ENCODE measurements at regions not wholly inside any gene's neighbourhood (a gene's known extent, or its start where the extent isn't known, plus 50 kb on each side); places are given as distances from the start of the nearest gene placed in this dataset.

GRCh38 chr6:121515630-121516265, 80.3 kb downstream of the GJA1 start:
- TF ChIP-seq, protein P1, sequence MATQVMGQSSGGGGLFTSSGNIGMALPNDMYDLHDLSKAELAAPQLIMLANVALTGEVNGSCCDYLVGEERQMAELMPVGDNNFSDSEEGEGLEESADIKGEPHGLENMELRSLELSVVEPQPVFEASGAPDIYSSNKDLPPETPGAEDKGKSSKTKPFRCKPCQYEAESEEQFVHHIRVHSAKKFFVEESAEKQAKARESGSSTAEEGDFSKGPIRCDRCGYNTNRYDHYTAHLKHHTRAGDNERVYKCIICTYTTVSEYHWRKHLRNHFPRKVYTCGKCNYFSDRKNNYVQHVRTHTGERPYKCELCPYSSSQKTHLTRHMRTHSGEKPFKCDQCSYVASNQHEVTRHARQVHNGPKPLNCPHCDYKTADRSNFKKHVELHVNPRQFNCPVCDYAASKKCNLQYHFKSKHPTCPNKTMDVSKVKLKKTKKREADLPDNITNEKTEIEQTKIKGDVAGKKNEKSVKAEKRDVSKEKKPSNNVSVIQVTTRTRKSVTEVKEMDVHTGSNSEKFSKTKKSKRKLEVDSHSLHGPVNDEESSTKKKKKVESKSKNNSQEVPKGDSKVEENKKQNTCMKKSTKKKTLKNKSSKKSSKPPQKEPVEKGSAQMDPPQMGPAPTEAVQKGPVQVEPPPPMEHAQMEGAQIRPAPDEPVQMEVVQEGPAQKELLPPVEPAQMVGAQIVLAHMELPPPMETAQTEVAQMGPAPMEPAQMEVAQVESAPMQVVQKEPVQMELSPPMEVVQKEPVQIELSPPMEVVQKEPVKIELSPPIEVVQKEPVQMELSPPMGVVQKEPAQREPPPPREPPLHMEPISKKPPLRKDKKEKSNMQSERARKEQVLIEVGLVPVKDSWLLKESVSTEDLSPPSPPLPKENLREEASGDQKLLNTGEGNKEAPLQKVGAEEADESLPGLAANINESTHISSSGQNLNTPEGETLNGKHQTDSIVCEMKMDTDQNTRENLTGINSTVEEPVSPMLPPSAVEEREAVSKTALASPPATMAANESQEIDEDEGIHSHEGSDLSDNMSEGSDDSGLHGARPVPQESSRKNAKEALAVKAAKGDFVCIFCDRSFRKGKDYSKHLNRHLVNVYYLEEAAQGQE (IDR thresholded peaks at IDR 0.05): no peak
- TF ChIP-seq, protein P2, sequence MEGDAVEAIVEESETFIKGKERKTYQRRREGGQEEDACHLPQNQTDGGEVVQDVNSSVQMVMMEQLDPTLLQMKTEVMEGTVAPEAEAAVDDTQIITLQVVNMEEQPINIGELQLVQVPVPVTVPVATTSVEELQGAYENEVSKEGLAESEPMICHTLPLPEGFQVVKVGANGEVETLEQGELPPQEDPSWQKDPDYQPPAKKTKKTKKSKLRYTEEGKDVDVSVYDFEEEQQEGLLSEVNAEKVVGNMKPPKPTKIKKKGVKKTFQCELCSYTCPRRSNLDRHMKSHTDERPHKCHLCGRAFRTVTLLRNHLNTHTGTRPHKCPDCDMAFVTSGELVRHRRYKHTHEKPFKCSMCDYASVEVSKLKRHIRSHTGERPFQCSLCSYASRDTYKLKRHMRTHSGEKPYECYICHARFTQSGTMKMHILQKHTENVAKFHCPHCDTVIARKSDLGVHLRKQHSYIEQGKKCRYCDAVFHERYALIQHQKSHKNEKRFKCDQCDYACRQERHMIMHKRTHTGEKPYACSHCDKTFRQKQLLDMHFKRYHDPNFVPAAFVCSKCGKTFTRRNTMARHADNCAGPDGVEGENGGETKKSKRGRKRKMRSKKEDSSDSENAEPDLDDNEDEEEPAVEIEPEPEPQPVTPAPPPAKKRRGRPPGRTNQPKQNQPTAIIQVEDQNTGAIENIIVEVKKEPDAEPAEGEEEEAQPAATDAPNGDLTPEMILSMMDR (IDR thresholded peaks at IDR 0.05): no peak
- no peak for TF ChIP-seq CEBPB (IDR thresholded peaks at IDR 0.05)
- TF ChIP-seq, protein P3, sequence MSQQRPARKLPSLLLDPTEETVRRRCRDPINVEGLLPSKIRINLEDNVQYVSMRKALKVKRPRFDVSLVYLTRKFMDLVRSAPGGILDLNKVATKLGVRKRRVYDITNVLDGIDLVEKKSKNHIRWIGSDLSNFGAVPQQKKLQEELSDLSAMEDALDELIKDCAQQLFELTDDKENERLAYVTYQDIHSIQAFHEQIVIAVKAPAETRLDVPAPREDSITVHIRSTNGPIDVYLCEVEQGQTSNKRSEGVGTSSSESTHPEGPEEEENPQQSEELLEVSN (IDR thresholded peaks at IDR 0.05; ENCODE audit: borderline replicate concordance, low read depth): no peak
- TF ChIP-seq CBX8 (IDR thresholded peaks at IDR 0.05): no peak
- TF ChIP-seq RFX5 (IDR thresholded peaks at IDR 0.05): no peak
- TF ChIP-seq POLR2A (IDR thresholded peaks at IDR 0.05; ENCODE audit: low read length): no peak
- no peak for TF ChIP-seq PHF8 (IDR thresholded peaks at IDR 0.05; ENCODE audit: borderline replicate concordance, low read depth)
- no peak for TF ChIP-seq TP53 (CRISPR knock-in tag; IDR thresholded peaks at IDR 0.05)
- no peak for TF ChIP-seq HEYL (CRISPR knock-in tag; IDR thresholded peaks at IDR 0.05)
- no peak for TF ChIP-seq PBX3 (IDR thresholded peaks at IDR 0.05)

Measured in A549 (cell line).